ENCODE measurements at regions not wholly inside any gene's neighbourhood (a gene's known extent, or its start where the extent isn't known, plus 50 kb on each side); places are given as distances from the start of the nearest gene placed in this dataset.

- no peaks in the 10 kb centered on the region for H3K9me3 ChIP-seq (ENCODE audit: insufficient read depth, low read depth, low read length)
- H3K36me3 ChIP-seq (ENCODE audit: insufficient read depth, low read depth, low read length), result no peaks in the 10 kb centered on the region
- no peaks in the 10 kb centered on the region for H3K27me3 ChIP-seq (ENCODE audit: insufficient read depth, low read length)
- H3K4me1 ChIP-seq (ENCODE audit: insufficient read depth, low read length), result no peaks in the 10 kb centered on the region
- no peak overlapping the region for H3K27ac ChIP-seq (ENCODE audit: low read length)
- H3K9ac ChIP-seq (ENCODE audit: low read depth, low read length), result no peak overlapping the region
- no peak overlapping the region for H3K4me3 ChIP-seq (ENCODE audit: low read length)
Observed at GRCh38 chr12:90899456-90900182, 55.4 kb downstream of the CCER1 start.

DNA sequence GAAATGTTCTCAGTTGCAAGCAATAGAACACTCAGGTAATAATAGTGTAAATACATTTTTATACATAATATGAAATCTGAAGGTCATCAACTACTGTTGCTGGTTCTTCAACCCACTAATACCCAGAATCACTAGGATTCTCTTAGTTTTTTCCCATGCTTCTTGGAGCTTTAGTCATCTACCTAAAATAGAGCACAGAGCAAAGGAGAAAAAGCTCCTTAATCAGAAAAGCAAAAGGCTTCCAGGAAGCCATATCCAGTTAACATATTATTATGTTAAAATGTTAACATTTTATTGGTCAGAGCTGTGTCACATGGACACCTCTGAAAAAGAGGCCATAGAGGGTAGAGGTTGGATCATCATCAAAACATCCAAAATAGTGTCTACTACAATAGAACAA lies 57.0 kb downstream of the CCER1 start:
- no peaks in the 10 kb centered on the region for H3K4me1 ChIP-seq (ENCODE audit: insufficient read depth, low read length)
- no peaks in the 10 kb centered on the region for H3K9me3 ChIP-seq (ENCODE audit: insufficient read depth, low read depth, low read length)
- H3K27me3 ChIP-seq (ENCODE audit: insufficient read depth, low read length), result no peaks in the 10 kb centered on the region
- H3K36me3 ChIP-seq (ENCODE audit: insufficient read depth, low read depth, low read length), result no peaks in the 10 kb centered on the region
- H3K9ac ChIP-seq (ENCODE audit: low read depth, low read length), result no peak overlapping the region
- no peak overlapping the region for H3K27ac ChIP-seq (ENCODE audit: low read length)
- no peak overlapping the region for H3K4me3 ChIP-seq (ENCODE audit: low read length)

- Histone ChIP-seq H3K36me3 (ENCODE audit: insufficient read depth, low read depth, low read length) (no peaks in the 10 kb centered on the region), H3K9me3 (ENCODE audit: insufficient read depth, low read depth, low read length) (no peaks in the 10 kb centered on the region), H3K9ac (ENCODE audit: low read depth, low read length) (no peak overlapping the region), H3K27ac (ENCODE audit: low read length) (no peak overlapping the region), H3K4me1 (ENCODE audit: insufficient read depth, low read length) (no peaks in the 10 kb centered on the region), H3K4me3 (ENCODE audit: low read length) (no peak overlapping the region), H3K27me3 (ENCODE audit: insufficient read depth, low read length) (no peaks in the 10 kb centered on the region)
Observed at GRCh38 chr12:90897316-90897715, 57.7 kb downstream of the CCER1 start.

GRCh38 chr12:90896821-90897220 lies 58.2 kb downstream of the CCER1 start:
- H3K27ac ChIP-seq (ENCODE audit: low read length), result no peak overlapping the region
- no peaks in the 10 kb centered on the region for H3K9me3 ChIP-seq (ENCODE audit: insufficient read depth, low read depth, low read length)
- H3K4me1 ChIP-seq (ENCODE audit: insufficient read depth, low read length), result no peaks in the 10 kb centered on the region
- no peak overlapping the region for H3K9ac ChIP-seq (ENCODE audit: low read depth, low read length)
- H3K4me3 ChIP-seq (ENCODE audit: low read length), result no peak overlapping the region
- H3K27me3 ChIP-seq (ENCODE audit: insufficient read depth, low read length), result no peaks in the 10 kb centered on the region
- no peaks in the 10 kb centered on the region for H3K36me3 ChIP-seq (ENCODE audit: insufficient read depth, low read depth, low read length)

DNA sequence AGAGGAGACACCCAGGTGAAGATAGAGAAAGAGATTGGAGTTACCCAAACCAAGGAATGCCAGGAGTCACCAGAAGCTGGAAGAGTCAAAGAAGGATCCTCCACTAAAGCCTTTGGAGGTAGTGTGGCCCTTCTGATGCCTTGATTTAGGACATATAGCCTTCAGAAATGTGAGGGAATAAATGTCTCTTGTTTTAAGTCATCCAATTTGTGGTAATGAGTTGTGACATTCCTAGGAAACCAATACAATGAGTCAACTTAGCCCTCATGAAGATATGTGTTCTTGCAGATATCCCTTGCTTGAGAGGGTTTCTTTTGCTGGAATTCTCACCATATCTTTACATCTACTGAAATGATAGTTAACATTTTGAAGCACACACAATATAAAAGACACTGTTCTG lies 58.8 kb downstream of the CCER1 start:
- H3K4me3 ChIP-seq (ENCODE audit: low read length), result no peak overlapping the region
- no peak overlapping the region for H3K9ac ChIP-seq (ENCODE audit: low read depth, low read length)
- H3K4me1 ChIP-seq (ENCODE audit: insufficient read depth, low read length), result no peaks in the 10 kb centered on the region
- no peaks in the 10 kb centered on the region for H3K9me3 ChIP-seq (ENCODE audit: insufficient read depth, low read depth, low read length)
- H3K27ac ChIP-seq (ENCODE audit: low read length), result no peak overlapping the region
- H3K27me3 ChIP-seq (ENCODE audit: insufficient read depth, low read length), result no peaks in the 10 kb centered on the region
- H3K36me3 ChIP-seq (ENCODE audit: insufficient read depth, low read depth, low read length), result no peaks in the 10 kb centered on the region

GRCh38 chr12:90888316-90888715 lies 66.7 kb downstream of the CCER1 start:
- Histone ChIP-seq H3K4me1 (ENCODE audit: insufficient read depth, low read length) (no peaks in the 10 kb centered on the region), H3K27me3 (ENCODE audit: insufficient read depth, low read length) (no peaks in the 10 kb centered on the region), H3K27ac (ENCODE audit: low read length) (no peak overlapping the region), H3K36me3 (ENCODE audit: insufficient read depth, low read depth, low read length) (no peaks in the 10 kb centered on the region), H3K9ac (ENCODE audit: low read depth, low read length) (no peak overlapping the region), H3K9me3 (ENCODE audit: insufficient read depth, low read depth, low read length) (no peaks in the 10 kb centered on the region), H3K4me3 (ENCODE audit: low read length) (no peak overlapping the region)

GRCh38 chr12:90883456-90883855 lies 71.5 kb downstream of the CCER1 start:
- Histone ChIP-seq H3K9me3 (ENCODE audit: insufficient read depth, low read depth, low read length) (no peaks in the 10 kb centered on the region), H3K27me3 (ENCODE audit: insufficient read depth, low read length) (no peaks in the 10 kb centered on the region), H3K9ac (ENCODE audit: low read depth, low read length) (no peak overlapping the region), H3K27ac (ENCODE audit: low read length) (no peak overlapping the region), H3K36me3 (ENCODE audit: insufficient read depth, low read depth, low read length) (no peaks in the 10 kb centered on the region), H3K4me3 (ENCODE audit: low read length) (no peak overlapping the region), H3K4me1 (ENCODE audit: insufficient read depth, low read length) (no peaks in the 10 kb centered on the region)

- no peaks in the 10 kb centered on the region for H3K36me3 ChIP-seq (ENCODE audit: insufficient read depth, low read depth, low read length)
- no peak overlapping the region for H3K27ac ChIP-seq (ENCODE audit: low read length)
- H3K27me3 ChIP-seq (ENCODE audit: insufficient read depth, low read length), result no peaks in the 10 kb centered on the region
- H3K9ac ChIP-seq (ENCODE audit: low read depth, low read length), result no peak overlapping the region
- H3K4me3 ChIP-seq (ENCODE audit: low read length), result no peak overlapping the region
- H3K9me3 ChIP-seq (ENCODE audit: insufficient read depth, low read depth, low read length), result no peaks in the 10 kb centered on the region
- H3K4me1 ChIP-seq (ENCODE audit: insufficient read depth, low read length), result no peaks in the 10 kb centered on the region
Observed at GRCh38 chr12:90871726-90872096, 83.3 kb downstream of the CCER1 start.

DNA sequence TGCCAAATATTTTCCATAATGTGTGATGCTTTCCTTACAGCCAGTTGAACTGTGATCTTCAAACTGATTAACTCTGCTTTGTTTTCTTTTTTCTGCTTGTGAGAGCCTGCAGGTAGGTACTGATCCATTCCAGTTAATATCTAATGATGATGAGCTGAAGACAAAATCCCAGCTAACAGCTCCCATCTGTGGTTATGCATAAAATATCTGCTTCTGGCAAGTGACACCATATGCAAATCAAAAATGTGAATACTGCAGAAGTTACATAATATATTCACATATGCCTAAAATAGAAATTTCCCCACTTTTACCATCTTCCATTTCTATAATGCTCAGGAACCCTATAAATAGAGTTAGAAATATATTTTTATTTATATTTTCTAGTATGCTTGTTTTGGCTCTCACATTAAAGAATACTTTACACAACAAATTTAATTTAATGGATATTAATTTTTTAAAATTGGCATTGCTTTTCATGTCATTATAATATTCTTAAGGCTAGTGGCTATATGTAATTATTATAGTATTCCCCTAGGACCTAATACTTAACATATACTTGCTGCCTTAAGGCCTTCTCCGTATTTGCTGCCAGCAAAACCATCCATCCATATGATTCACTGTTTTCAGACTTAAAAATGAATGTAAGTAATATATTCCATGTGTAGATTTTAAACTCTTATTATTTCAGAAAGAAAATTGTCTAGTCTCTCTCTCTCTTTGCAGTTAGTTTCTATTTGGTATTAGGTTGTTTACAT lies 83.8 kb downstream of the CCER1 start:
- Histone ChIP-seq H3K9ac (ENCODE audit: low read depth, low read length) (no peak overlapping the region), H3K36me3 (ENCODE audit: insufficient read depth, low read depth, low read length) (no peaks in the 10 kb centered on the region), H3K27ac (ENCODE audit: low read length) (no peak overlapping the region), H3K4me3 (ENCODE audit: low read length) (no peak overlapping the region), H3K9me3 (ENCODE audit: insufficient read depth, low read depth, low read length) (no peaks in the 10 kb centered on the region), H3K27me3 (ENCODE audit: insufficient read depth, low read length) (no peaks in the 10 kb centered on the region), H3K4me1 (ENCODE audit: insufficient read depth, low read length) (no peaks in the 10 kb centered on the region)

DNA sequence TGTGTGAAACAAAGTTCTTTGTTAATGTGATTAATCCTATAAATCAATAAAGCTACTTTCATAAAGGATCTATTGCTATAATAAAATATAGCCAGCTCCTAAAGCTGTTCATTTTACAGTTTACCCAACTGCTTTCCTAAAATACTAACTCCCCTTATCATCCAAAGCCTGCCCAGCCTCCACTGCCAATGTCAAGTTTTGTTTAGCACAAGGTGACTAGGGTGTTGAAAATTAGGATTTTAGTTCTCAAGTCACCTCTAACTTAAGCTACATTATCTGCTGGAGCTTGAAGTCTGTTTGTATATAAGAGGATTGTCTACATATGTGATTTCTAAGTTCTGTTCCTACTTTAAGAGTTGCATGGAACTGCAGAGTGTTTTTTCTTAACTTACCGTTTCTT lies 86.3 kb downstream of the CCER1 start:
- Histone ChIP-seq H3K9me3 (ENCODE audit: insufficient read depth, low read depth, low read length) (no peaks in the 10 kb centered on the region), H3K4me1 (ENCODE audit: insufficient read depth, low read length) (no peaks in the 10 kb centered on the region), H3K9ac (ENCODE audit: low read depth, low read length) (no peak overlapping the region), H3K4me3 (ENCODE audit: low read length) (no peak overlapping the region), H3K36me3 (ENCODE audit: insufficient read depth, low read depth, low read length) (no peaks in the 10 kb centered on the region), H3K27me3 (ENCODE audit: insufficient read depth, low read length) (no peaks in the 10 kb centered on the region), H3K27ac (ENCODE audit: low read length) (no peak overlapping the region)

DNA sequence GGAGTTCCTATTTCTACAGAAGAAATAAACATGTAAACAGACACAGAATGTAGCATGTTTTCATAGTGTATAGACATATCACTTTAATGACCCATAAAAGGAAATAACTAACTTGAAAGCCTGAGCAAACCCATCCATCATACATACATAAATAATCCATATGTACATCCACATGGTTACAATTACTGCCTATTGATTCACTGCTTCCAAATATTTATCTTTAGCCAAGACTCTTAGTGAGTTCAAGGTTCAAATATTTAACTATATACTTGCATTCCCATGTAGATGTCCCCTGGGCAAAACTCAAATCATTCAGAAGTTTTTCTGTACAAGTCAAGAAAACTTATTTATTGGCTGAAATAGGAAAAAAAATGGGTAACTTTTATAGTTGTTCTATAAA lies 95.4 kb downstream of the CCER1 start:
- Histone ChIP-seq H3K27me3 (ENCODE audit: insufficient read depth, low read length) (no peaks in the 10 kb centered on the region), H3K4me1 (ENCODE audit: insufficient read depth, low read length) (no peaks in the 10 kb centered on the region), H3K9me3 (ENCODE audit: insufficient read depth, low read depth, low read length) (no peaks in the 10 kb centered on the region), H3K27ac (ENCODE audit: low read length) (no peak overlapping the region), H3K4me3 (ENCODE audit: low read length) (no peak overlapping the region), H3K36me3 (ENCODE audit: insufficient read depth, low read depth, low read length) (no peaks in the 10 kb centered on the region), H3K9ac (ENCODE audit: low read depth, low read length) (no peak overlapping the region)

- no peaks in the 10 kb centered on the region for H3K9me3 ChIP-seq (ENCODE audit: insufficient read depth, low read depth, low read length)
- no peak overlapping the region for H3K27ac ChIP-seq (ENCODE audit: low read length)
- no peaks in the 10 kb centered on the region for H3K36me3 ChIP-seq (ENCODE audit: insufficient read depth, low read depth, low read length)
- H3K4me1 ChIP-seq (ENCODE audit: insufficient read depth, low read length), result no peaks in the 10 kb centered on the region
- no peaks in the 10 kb centered on the region for H3K27me3 ChIP-seq (ENCODE audit: insufficient read depth, low read length)
- H3K9ac ChIP-seq (ENCODE audit: low read depth, low read length), result no peak overlapping the region
- no peak overlapping the region for H3K4me3 ChIP-seq (ENCODE audit: low read length)
Observed at GRCh38 chr12:90858252-90858651, 96.7 kb downstream of the CCER1 start.
